ENCODE measurements at regions not wholly inside any gene's neighbourhood (a gene's known extent, or its start where the extent isn't known, plus 50 kb on each side); places are given as distances from the start of the nearest gene placed in this dataset.

DNA sequence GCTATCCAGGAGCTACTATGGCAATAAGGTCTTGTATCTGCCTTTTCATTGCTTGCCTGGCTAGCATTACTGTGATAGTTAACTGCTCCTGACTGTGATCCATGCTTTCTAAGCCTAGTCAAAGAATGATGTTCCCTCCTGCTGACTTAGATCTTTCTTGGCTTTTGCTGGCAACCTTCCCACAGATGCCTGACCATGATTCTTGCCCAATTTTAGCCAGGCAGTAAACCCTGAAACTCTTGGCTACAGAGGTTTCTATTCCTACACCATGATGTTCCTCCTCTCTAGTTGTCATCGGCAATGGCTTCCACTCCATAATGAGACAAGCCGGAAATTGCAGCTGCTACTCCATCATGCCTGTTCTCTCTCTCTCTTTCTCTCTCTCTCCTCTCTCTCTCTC, 238.1 kb downstream of the HAO1 start:
- TF ChIP-seq, protein P1, sequence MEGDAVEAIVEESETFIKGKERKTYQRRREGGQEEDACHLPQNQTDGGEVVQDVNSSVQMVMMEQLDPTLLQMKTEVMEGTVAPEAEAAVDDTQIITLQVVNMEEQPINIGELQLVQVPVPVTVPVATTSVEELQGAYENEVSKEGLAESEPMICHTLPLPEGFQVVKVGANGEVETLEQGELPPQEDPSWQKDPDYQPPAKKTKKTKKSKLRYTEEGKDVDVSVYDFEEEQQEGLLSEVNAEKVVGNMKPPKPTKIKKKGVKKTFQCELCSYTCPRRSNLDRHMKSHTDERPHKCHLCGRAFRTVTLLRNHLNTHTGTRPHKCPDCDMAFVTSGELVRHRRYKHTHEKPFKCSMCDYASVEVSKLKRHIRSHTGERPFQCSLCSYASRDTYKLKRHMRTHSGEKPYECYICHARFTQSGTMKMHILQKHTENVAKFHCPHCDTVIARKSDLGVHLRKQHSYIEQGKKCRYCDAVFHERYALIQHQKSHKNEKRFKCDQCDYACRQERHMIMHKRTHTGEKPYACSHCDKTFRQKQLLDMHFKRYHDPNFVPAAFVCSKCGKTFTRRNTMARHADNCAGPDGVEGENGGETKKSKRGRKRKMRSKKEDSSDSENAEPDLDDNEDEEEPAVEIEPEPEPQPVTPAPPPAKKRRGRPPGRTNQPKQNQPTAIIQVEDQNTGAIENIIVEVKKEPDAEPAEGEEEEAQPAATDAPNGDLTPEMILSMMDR (conservative IDR thresholded peaks at IDR 0.05 in 1 of 2, IDR thresholded peaks at IDR 0.05 in 1 of 2; ENCODE audit: extremely low read depth in 1 of 2, insufficient read depth in 1 of 2, low read depth in 1 of 2, low read length in 2 of 2) = no peak
- no peak for TF ChIP-seq EZH2 (IDR thresholded peaks at IDR 0.05; ENCODE audit: borderline replicate concordance, low read length)

Measured in mammary epithelial cell (primary cell).